ENCODE measurements at regions not wholly inside any gene's neighbourhood (a gene's known extent, or its start where the extent isn't known, plus 50 kb on each side); places are given as distances from the start of the nearest gene placed in this dataset.

DNA sequence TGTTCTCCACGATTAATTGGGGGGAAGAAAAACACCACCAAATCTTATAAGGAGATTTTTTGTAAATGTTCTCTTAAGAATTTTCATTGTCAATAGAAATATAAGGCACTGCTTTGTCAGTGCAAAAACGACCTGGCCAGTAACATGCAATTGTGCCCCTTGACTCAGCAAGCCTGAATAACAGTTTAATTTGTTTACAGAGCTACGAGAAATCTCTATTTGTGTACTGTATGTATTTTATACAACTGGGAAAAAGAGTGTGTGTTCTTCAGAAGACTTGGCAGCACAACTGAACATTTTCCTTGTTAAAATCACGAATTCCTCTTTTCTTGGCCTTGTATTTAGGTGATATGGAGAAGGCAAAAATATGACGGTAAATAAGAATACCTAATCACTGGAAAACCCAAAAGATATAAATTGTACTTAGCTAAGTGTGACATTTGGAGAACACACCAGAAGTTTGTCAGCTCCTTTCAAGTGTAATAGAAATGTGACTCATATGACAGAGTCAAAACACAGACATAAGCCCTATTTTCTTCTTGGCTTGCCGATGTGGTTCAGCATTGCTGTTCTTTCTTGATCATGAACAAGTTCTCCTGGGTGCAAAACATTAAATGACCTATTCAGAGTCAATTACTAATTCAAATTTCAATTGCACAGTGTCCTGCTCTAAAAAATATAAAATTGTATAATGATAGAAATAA lies 945.0 kb upstream of the INTU start:
- TF ChIP-seq, protein P1, sequence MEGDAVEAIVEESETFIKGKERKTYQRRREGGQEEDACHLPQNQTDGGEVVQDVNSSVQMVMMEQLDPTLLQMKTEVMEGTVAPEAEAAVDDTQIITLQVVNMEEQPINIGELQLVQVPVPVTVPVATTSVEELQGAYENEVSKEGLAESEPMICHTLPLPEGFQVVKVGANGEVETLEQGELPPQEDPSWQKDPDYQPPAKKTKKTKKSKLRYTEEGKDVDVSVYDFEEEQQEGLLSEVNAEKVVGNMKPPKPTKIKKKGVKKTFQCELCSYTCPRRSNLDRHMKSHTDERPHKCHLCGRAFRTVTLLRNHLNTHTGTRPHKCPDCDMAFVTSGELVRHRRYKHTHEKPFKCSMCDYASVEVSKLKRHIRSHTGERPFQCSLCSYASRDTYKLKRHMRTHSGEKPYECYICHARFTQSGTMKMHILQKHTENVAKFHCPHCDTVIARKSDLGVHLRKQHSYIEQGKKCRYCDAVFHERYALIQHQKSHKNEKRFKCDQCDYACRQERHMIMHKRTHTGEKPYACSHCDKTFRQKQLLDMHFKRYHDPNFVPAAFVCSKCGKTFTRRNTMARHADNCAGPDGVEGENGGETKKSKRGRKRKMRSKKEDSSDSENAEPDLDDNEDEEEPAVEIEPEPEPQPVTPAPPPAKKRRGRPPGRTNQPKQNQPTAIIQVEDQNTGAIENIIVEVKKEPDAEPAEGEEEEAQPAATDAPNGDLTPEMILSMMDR (IDR thresholded peaks at IDR 0.05): no peak
- no peak for TF ChIP-seq POLR2A (IDR thresholded peaks at IDR 0.05)

Data from Peyer's patch (tissue), 4 donors.